Neural cell (in vitro differentiated cells): ENCODE measurements at regions not wholly inside any gene's neighbourhood (a gene's known extent, or its start where the extent isn't known, plus 50 kb on each side); places are given as distances from the start of the nearest gene placed in this dataset.
"Not testable (repeated sequence)": the region's sequence is repeated elsewhere in the genome, so short reads cannot be mapped to it uniquely, and the experiment has no call there.

Experiments used
- H2AFZ ChIP-seq: fragments of 200-600, 300-800 bp; sonication (generic), shearing (Covaris generic); 2 replicates; pipeline ENCODE4 v1.6.0; 2014; ENCODE audit warnings: low read depth, mild to moderate bottlenecking, antibody characterized with exemption, low read length, moderate library complexity
- H3F3A ChIP-seq: fragments of 200-600 bp; shearing (Covaris generic); 2 replicates; pipeline ENCODE4 v1.6.1; 2016; ENCODE audit warnings: mild to moderate bottlenecking, moderate library complexity, mixed read lengths, antibody characterized with exemption, low read length; ENCODE audit not compliant: insufficient read depth, poor library complexity, severe bottlenecking
- H3K27ac ChIP-seq: fragments of 200-600, 300-800 bp; sonication (generic), shearing (Covaris generic); 2 replicates; pipeline ENCODE4 v1.5.1; 2014; ENCODE audit warnings: mild to moderate bottlenecking, low read length, moderate library complexity
- H3K27me3 ChIP-seq: fragments of 300-800, 200-600 bp; sonication (generic), shearing (Covaris generic); 2 replicates; pipeline ENCODE4 v1.6.0; 2014; ENCODE audit warnings: mild to moderate bottlenecking, low read depth, low read length, moderate library complexity; ENCODE audit not compliant: insufficient read depth
- H3K36me3 ChIP-seq: fragments of 300-800, 200-600 bp; sonication (generic), shearing (Covaris generic); 2 replicates; pipeline ENCODE4 v1.5.1; 2014; ENCODE audit warnings: mild to moderate bottlenecking, antibody characterized with exemption, low read length, moderate library complexity; ENCODE audit not compliant: insufficient read depth
- H3K4me2 ChIP-seq: fragments of 300-800, 200-600 bp; sonication (generic), shearing (Covaris generic); 2 replicates; pipeline ENCODE4 v1.6.0; 2014; ENCODE audit warnings: mild to moderate bottlenecking, low read length
- H3K4me3 ChIP-seq: fragments of 300-800, 200-600 bp; sonication (generic), shearing (Covaris generic); 2 replicates; pipeline ENCODE4 v1.5.1; 2014; ENCODE audit warnings: mild to moderate bottlenecking, low read length, moderate library complexity
- H3K79me2 ChIP-seq: fragments of 200-600 bp; shearing (Covaris generic); replicated peaks from 2 replicates; pipeline ENCODE4 v1.6.0; 2014; ENCODE audit warnings: mild to moderate bottlenecking, low read length, moderate library complexity; ENCODE audit not compliant: insufficient read depth
- H3K9ac ChIP-seq: fragments of 300-800, 200-600 bp; sonication (generic), shearing (Covaris generic); 2 replicates; pipeline ENCODE4 v1.6.1; 2016; ENCODE audit warnings: mild to moderate bottlenecking, low read length, mixed read lengths
- H3K9me2 ChIP-seq: fragments of 200-600 bp; shearing (Covaris generic); 2 replicates; pipeline ENCODE4 v1.6.1; 2016; ENCODE audit warnings: mild to moderate bottlenecking, low read length, mixed read lengths; ENCODE audit not compliant: insufficient read depth
- H3K9me3 ChIP-seq: fragments of 200-600, 300-800 bp; sonication (generic), shearing (Covaris generic); 2 replicates; pipeline ENCODE4 v1.6.1; 2016; ENCODE audit warnings: mild to moderate bottlenecking, mixed run types, low read length, moderate library complexity, mixed read lengths
- H4K20me1 ChIP-seq: fragments of 200-600 bp; shearing (Covaris generic); 2 replicates; pipeline ENCODE4 v1.6.1; 2016; ENCODE audit warnings: mild to moderate bottlenecking, mixed run types; ENCODE audit not compliant: insufficient read depth
- EP300 ChIP-seq: fragments of 450-650 bp; conservative IDR thresholded peaks from 2 replicates; pipeline ENCODE4 v1.6.1; 2014; ENCODE audit warnings: antibody characterized with exemption, mild to moderate bottlenecking, moderate library complexity; ENCODE audit not compliant: poor library complexity, severe bottlenecking
- EZH2 ChIP-seq: fragments of 200-600, 300-800 bp; shearing (Covaris generic), sonication (generic); IDR thresholded peaks from 2 replicates; pipeline ENCODE4 v1.6.1; 2014; ENCODE audit warnings: antibody characterized with exemption, low read length, borderline replicate concordance, mild to moderate bottlenecking; ENCODE audit not compliant: insufficient read depth, poor library complexity, severe bottlenecking
- MXI1 ChIP-seq: fragments of 450-650 bp; conservative IDR thresholded peaks from 2 replicates; pipeline ENCODE4 v1.6.1; 2014; ENCODE audit warnings: antibody characterized with exemption, mild to moderate bottlenecking; ENCODE audit not compliant: poor library complexity, severe bottlenecking
- POLR2AphosphoS5 ChIP-seq: IDR thresholded peaks from 2 replicates; pipeline ENCODE4 v1.6.1; 2012
- RAD21 ChIP-seq: fragments of 450-650 bp; conservative IDR thresholded peaks from 2 replicates; pipeline ENCODE4 v1.6.1; 2014; ENCODE audit warnings: antibody characterized with exemption, mild to moderate bottlenecking, moderate library complexity
- SMC3 ChIP-seq: fragments of 450-650 bp; conservative IDR thresholded peaks from 2 replicates; pipeline ENCODE4 v1.6.1; 2014; ENCODE audit warnings: antibody characterized with exemption, mild to moderate bottlenecking, moderate library complexity; ENCODE audit not compliant: poor library complexity
- TAF1 ChIP-seq: IDR thresholded peaks from 2 replicates; pipeline ENCODE4 v1.6.1; 2012; ENCODE audit warnings: low read depth
- TF ChIP-seq, protein P1 (sequence below): fragments of 450-650 bp; IDR thresholded peaks from 2 replicates; pipeline ENCODE4 v1.5.1; 2014; ENCODE audit warnings: antibody characterized with exemption, mild to moderate bottlenecking, moderate library complexity; ENCODE audit not compliant: poor library complexity, severe bottlenecking
- TF ChIP-seq, protein P2 (sequence below): IDR thresholded peaks from 2 replicates; pipeline ENCODE4 v1.6.1; 2012; ENCODE audit warnings: borderline replicate concordance

DNA sequence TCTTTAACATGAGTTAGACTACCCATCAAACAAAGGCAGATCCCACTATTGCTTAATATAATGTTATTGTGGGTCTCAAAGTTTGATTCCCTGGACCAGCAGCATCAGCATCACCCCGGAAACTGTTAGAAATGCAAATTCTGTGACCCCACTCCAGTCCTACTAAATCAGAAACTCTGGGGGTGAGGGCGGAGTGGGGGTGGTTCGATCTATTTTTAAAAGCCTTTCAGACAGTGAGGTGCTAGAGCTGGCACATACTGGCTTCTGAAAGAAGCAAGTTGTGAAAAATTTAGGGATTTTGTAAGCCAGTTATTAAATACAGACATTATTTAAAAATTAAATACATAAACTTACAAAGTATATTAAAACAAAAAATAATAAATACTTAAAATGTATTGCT lies 513.2 kb downstream of the NFIB start:
- Histone ChIP-seq H2AFZ (no peak overlapping the region), H3K27me3 (no peaks in the 10 kb centered on the region), H3F3A (no peaks in the 10 kb centered on the region), H3K9me2 (no peaks in the 10 kb centered on the region), H3K4me2 (no peak overlapping the region), H3K79me2 (no peaks in the 10 kb centered on the region), H4K20me1 (no peaks in the 10 kb centered on the region), H3K4me3 (no peak overlapping the region), H3K36me3 (no peaks in the 10 kb centered on the region), H3K9ac (no peak overlapping the region), H3K9me3 (no peaks in the 10 kb centered on the region), H3K27ac (no peak overlapping the region)
- TF ChIP-seq RAD21 (no peak), MXI1 (no peak), EP300 (no peak), TAF1 (no peak), EZH2 (no peak), POLR2AphosphoS5 (no peak), SMC3 (no peak)
- TF ChIP-seq, protein P1, sequence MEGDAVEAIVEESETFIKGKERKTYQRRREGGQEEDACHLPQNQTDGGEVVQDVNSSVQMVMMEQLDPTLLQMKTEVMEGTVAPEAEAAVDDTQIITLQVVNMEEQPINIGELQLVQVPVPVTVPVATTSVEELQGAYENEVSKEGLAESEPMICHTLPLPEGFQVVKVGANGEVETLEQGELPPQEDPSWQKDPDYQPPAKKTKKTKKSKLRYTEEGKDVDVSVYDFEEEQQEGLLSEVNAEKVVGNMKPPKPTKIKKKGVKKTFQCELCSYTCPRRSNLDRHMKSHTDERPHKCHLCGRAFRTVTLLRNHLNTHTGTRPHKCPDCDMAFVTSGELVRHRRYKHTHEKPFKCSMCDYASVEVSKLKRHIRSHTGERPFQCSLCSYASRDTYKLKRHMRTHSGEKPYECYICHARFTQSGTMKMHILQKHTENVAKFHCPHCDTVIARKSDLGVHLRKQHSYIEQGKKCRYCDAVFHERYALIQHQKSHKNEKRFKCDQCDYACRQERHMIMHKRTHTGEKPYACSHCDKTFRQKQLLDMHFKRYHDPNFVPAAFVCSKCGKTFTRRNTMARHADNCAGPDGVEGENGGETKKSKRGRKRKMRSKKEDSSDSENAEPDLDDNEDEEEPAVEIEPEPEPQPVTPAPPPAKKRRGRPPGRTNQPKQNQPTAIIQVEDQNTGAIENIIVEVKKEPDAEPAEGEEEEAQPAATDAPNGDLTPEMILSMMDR: no peak
- TF ChIP-seq, protein P2, sequence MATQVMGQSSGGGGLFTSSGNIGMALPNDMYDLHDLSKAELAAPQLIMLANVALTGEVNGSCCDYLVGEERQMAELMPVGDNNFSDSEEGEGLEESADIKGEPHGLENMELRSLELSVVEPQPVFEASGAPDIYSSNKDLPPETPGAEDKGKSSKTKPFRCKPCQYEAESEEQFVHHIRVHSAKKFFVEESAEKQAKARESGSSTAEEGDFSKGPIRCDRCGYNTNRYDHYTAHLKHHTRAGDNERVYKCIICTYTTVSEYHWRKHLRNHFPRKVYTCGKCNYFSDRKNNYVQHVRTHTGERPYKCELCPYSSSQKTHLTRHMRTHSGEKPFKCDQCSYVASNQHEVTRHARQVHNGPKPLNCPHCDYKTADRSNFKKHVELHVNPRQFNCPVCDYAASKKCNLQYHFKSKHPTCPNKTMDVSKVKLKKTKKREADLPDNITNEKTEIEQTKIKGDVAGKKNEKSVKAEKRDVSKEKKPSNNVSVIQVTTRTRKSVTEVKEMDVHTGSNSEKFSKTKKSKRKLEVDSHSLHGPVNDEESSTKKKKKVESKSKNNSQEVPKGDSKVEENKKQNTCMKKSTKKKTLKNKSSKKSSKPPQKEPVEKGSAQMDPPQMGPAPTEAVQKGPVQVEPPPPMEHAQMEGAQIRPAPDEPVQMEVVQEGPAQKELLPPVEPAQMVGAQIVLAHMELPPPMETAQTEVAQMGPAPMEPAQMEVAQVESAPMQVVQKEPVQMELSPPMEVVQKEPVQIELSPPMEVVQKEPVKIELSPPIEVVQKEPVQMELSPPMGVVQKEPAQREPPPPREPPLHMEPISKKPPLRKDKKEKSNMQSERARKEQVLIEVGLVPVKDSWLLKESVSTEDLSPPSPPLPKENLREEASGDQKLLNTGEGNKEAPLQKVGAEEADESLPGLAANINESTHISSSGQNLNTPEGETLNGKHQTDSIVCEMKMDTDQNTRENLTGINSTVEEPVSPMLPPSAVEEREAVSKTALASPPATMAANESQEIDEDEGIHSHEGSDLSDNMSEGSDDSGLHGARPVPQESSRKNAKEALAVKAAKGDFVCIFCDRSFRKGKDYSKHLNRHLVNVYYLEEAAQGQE: no peak

DNA sequence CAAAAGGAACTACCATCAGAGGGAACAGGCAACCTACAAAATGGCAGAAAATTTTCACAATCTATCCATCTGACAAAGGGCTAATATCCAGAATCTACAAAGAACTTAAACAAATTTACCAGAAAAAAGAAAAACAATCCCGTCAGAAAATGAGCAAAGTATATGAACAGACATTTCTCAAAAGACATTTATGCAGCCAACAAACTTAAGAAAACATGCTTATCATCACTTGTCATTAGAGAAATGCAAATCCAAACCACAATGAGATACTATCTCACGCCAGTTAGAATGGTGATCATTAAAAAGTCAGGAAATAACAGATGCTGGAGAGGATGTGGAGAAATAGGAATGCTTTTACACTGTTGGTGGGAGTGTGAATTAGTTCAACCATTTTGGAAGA lies 516.2 kb downstream of the NFIB start:
- not testable (repeated sequence) for H2AFZ ChIP-seq, H3K9me3 ChIP-seq, H3K79me2 ChIP-seq, H3K4me3 ChIP-seq, H3K9ac ChIP-seq, H3F3A ChIP-seq, H4K20me1 ChIP-seq, H3K36me3 ChIP-seq, H3K4me2 ChIP-seq, H3K27ac ChIP-seq, H3K27me3 ChIP-seq, H3K9me2 ChIP-seq

DNA sequence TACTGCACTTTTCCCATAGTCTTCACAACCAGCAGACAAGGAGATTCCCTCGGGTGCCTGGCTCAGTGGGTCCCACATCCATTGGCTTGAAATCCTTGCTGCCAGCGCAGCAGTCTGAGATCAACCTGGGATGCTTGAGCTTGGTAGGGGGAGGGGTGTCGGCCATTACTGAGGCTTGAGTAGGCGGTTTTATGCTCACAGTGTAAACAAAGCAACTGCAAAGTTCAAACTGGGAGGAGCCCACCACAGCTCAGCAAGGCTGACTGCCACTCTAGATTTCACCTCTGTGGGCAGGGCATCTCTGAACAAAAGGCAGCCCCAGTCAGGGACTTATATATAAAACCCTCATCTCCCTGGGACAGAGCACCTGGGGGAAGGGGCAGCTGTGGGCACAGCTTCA lies 512.3 kb upstream of the MPDZ start:
- Histone ChIP-seq H3K36me3 (no peaks in the 10 kb centered on the region), H3K9me2 (no peaks in the 10 kb centered on the region), H2AFZ (no peak overlapping the region), H3K9me3 (no peaks in the 10 kb centered on the region), H3K79me2 (no peaks in the 10 kb centered on the region), H4K20me1 (no peaks in the 10 kb centered on the region), H3F3A (no peaks in the 10 kb centered on the region), H3K9ac (no peak overlapping the region), H3K4me3 (no peak overlapping the region), H3K27me3 (no peaks in the 10 kb centered on the region), H3K4me2 (no peak overlapping the region), H3K27ac (no peak overlapping the region)
- TF ChIP-seq POLR2AphosphoS5: no peak
- TF ChIP-seq, protein P1: no peak
- TF ChIP-seq RAD21: no peak
- TF ChIP-seq, protein P2: no peak
- no peak for TF ChIP-seq EZH2
- no peak for TF ChIP-seq SMC3
- no peak for TF ChIP-seq TAF1
- no peak for TF ChIP-seq EP300
- no peak for TF ChIP-seq MXI1
